ENCODE measurements at regions not wholly inside any gene's neighbourhood (a gene's known extent, or its start where the extent isn't known, plus 50 kb on each side); places are given as distances from the start of the nearest gene placed in this dataset.

DNA sequence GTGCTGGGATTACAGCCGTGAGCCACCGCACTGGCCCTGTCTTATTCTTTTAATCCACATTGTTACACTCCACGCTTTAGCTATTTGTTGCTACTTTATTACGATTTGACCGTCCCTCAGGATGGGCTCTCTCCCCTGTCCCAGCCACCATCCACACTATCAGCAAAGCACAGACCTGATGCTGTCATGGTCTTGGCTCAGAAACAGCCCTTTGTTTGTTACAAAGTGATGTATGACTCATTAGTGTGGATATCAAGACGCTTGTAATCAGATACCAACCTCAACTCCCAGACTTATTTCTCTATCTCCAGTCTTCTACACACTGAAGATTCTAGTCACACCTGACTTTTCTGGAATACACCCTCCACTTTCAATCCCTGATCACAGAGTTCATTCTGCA is 84.6 kb upstream of the FREM2 start:
- DNase-seq (ENCODE audit: low spot score in 2 of 2) (no peak), ATAC-seq (ENCODE audit: low read depth) (no peak)
- H3K4me3 Mint-ChIP-seq, result no peak overlapping the region
- no peaks in the 10 kb centered on the region for H3K36me3 Mint-ChIP-seq
- H3K27me3 Mint-ChIP-seq, result peaks cover 3% of the 10 kb centered on the region
- H3K27ac Mint-ChIP-seq, result no peak overlapping the region
- H3K4me1 Mint-ChIP-seq, result no peaks in the 10 kb centered on the region
- H3K9me3 Mint-ChIP-seq, result peaks cover 4% of the 10 kb centered on the region

DNA sequence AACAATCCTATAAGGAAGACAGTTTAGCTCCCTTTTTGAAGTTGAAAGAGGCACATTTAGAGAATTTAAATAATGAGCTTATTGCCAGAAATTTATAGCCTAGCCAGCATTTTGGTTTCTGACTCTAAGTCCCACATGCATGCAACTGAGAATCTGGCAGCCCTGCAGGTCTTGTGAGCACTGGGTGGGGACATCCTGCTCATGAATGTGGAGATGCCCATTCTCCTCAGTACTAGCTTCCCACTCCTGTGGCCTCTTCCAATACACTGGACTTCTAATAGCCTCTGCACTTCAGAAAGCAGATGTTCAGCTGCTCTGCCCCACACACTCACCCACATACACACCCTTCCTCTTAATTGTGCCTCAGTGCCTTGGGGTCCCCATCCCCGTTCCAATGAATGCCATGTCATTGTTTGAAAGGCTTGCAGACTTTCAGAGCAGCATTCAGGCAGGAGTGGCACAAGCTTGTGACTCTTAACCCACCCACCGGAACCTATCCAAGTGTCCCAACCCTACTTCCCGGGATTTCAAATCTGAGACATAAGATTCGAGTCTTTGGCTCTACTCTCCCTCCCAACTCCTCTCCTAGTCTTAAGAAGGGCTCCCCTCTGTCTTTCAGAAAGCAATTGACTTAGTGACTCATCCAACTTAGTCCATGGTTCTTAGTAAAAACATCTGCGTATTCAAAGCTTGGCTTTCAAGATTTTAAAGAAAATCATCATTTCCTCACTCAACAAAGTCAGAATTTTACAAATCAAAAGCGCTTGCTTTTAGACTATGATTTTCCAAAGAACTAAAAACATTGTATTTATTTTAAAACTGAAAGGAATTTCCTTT is 80.0 kb upstream of the FREM2 start:
- H3K4me3 Mint-ChIP-seq, result no peak overlapping the region
- H3K36me3 Mint-ChIP-seq, result no peaks in the 10 kb centered on the region
- no peaks in the 10 kb centered on the region for H3K4me1 Mint-ChIP-seq
- H3K27me3 Mint-ChIP-seq, result no peaks in the 10 kb centered on the region
- no peak for DNase-seq (ENCODE audit: low spot score in 2 of 2)
- no peak overlapping the region for H3K27ac Mint-ChIP-seq
- peaks cover 2% of the 10 kb centered on the region for H3K9me3 Mint-ChIP-seq
- ATAC-seq (ENCODE audit: low read depth), result no peak

GRCh38 chr13:38617936-38618335 is 68.9 kb upstream of the FREM2 start:
- Mint-ChIP-seq H3K27ac (no peak overlapping the region), H3K36me3 (no peaks in the 10 kb centered on the region), H3K27me3 (no peaks in the 10 kb centered on the region), H3K4me1 (no peaks in the 10 kb centered on the region), H3K4me3 (no peak overlapping the region), H3K9me3 (no peaks in the 10 kb centered on the region)
- no peak for DNase-seq (ENCODE audit: low spot score in 2 of 2)
- ATAC-seq (ENCODE audit: low read depth), result no peak

DNA sequence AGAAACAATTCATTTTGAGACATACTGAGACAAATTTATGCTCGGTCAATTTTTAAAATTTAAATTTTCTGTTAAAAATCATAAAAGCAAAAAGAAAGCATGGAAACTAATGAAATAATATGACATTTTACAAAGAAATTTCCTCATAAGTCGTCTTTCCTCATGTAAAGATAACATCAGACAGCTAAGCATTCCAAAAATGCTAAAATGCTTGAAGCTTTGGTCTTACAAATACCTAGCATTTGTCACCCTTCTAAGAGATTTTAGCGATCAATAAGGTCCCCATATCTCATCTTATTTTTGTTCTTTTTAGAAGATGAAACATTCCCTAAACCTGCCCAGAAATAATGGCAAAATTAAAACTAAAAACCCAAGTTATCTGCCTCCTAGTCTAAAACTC is 68.5 kb upstream of the FREM2 start:
- no peak for DNase-seq (ENCODE audit: low spot score in 2 of 2)
- Mint-ChIP-seq H3K4me3 (no peak overlapping the region), H3K27me3 (no peaks in the 10 kb centered on the region), H3K36me3 (no peaks in the 10 kb centered on the region), H3K9me3 (no peaks in the 10 kb centered on the region), H3K4me1 (no peaks in the 10 kb centered on the region), H3K27ac (no peak overlapping the region)
- ATAC-seq (ENCODE audit: low read depth), result no peak

GRCh38 chr13:38618881-38619280 is 68.0 kb upstream of the FREM2 start:
- no peaks in the 10 kb centered on the region for H3K9me3 Mint-ChIP-seq
- no peaks in the 10 kb centered on the region for H3K4me1 Mint-ChIP-seq
- no peak for ATAC-seq (ENCODE audit: low read depth)
- no peak overlapping the region for H3K4me3 Mint-ChIP-seq
- H3K36me3 Mint-ChIP-seq, result no peaks in the 10 kb centered on the region
- H3K27me3 Mint-ChIP-seq, result no peaks in the 10 kb centered on the region
- no peak overlapping the region for H3K27ac Mint-ChIP-seq
- no peak for DNase-seq (ENCODE audit: low spot score in 2 of 2)

- no peak for ATAC-seq (ENCODE audit: low read depth)
- Mint-ChIP-seq H3K9me3 (no peaks in the 10 kb centered on the region), H3K36me3 (no peaks in the 10 kb centered on the region), H3K4me3 (no peak overlapping the region), H3K27ac (no peak overlapping the region), H3K27me3 (no peaks in the 10 kb centered on the region), H3K4me1 (no peaks in the 10 kb centered on the region)
- DNase-seq (ENCODE audit: low spot score in 2 of 2), result no peak
Measured at GRCh38 chr13:38620876-38621275, 66.0 kb upstream of the FREM2 start.

GRCh38 chr13:38624822-38625221 is 62.1 kb upstream of the FREM2 start:
- no peaks in the 10 kb centered on the region for H3K9me3 Mint-ChIP-seq

GRCh38 chr13:38628554-38628953 is 58.3 kb upstream of the FREM2 start:
- ATAC-seq (ENCODE audit: low read depth) (no peak), DNase-seq (ENCODE audit: low spot score in 2 of 2) (no peak)
- H3K27me3 Mint-ChIP-seq, result no peaks in the 10 kb centered on the region
- H3K4me1 Mint-ChIP-seq, result no peaks in the 10 kb centered on the region
- H3K9me3 Mint-ChIP-seq, result no peaks in the 10 kb centered on the region
- no peak overlapping the region for H3K4me3 Mint-ChIP-seq
- no peaks in the 10 kb centered on the region for H3K36me3 Mint-ChIP-seq
- no peak overlapping the region for H3K27ac Mint-ChIP-seq

More at GRCh38 chr13:38624822-38625221, 62.1 kb upstream of the FREM2 start:
- H3K27ac Mint-ChIP-seq, result no peak overlapping the region
- no peak overlapping the region for H3K4me3 Mint-ChIP-seq
- no peaks in the 10 kb centered on the region for H3K36me3 Mint-ChIP-seq
- H3K4me1 Mint-ChIP-seq, result no peaks in the 10 kb centered on the region
- H3K27me3 Mint-ChIP-seq, result no peaks in the 10 kb centered on the region
- ATAC-seq (ENCODE audit: low read depth), result no peak
- DNase-seq (ENCODE audit: low spot score in 2 of 2), result no peak

DNA sequence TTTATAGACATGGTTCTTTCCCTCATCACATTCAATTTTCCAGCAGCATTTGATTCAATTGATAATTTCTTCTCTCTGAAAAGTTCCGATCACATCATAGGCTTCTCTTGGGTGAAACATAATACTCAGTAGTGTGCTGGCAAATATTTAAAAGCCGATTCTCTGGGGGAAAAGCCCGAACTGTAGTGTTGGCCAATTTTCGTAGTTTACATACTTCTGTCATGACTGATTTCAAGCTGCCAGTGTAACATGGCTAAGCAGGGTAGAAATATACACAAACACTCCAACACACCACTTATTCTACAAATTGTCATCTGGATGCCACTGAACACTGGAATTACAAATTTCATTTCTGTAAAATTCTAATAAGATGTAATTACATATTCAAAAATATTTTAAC is 56.1 kb upstream of the FREM2 start:
- H3K4me3 Mint-ChIP-seq, result no peak overlapping the region
- H3K4me1 Mint-ChIP-seq, result no peaks in the 10 kb centered on the region
- H3K36me3 Mint-ChIP-seq, result no peaks in the 10 kb centered on the region
- no peak for DNase-seq (ENCODE audit: low spot score in 2 of 2)
- H3K27ac Mint-ChIP-seq, result no peak overlapping the region
- no peak for ATAC-seq (ENCODE audit: low read depth)
- no peaks in the 10 kb centered on the region for H3K9me3 Mint-ChIP-seq
- no peaks in the 10 kb centered on the region for H3K27me3 Mint-ChIP-seq

- Mint-ChIP-seq H3K27ac (no peak overlapping the region), H3K27me3 (no peaks in the 10 kb centered on the region), H3K9me3 (no peaks in the 10 kb centered on the region), H3K4me3 (no peak overlapping the region), H3K36me3 (no peaks in the 10 kb centered on the region), H3K4me1 (no peaks in the 10 kb centered on the region)
- DNase-seq (ENCODE audit: low spot score in 2 of 2) (no peak), ATAC-seq (ENCODE audit: low read depth) (no peak)
Measured at GRCh38 chr13:38635030-38635429, 51.8 kb upstream of the FREM2 start.

DNA sequence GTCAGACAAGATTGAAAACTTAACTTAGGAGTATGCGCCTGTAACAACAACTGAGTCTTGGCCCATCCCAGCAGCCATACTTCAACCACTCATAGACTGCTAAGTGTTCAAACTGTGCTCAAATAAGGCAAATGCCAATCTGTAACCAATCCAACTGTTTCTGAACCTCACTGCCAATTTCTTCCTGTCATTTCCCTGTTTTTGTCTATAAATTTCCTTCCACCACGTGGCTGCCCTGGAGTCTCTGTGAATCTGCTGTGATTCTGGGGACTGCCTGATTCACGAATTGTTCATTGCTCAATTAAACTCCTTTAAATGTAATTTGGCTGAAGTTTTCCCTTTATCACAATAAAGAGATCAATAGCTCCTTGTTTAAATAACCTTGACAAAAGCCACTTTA is 50.8 kb upstream of the FREM2 start:
- H3K27me3 Mint-ChIP-seq, result no peaks in the 10 kb centered on the region
- no peak overlapping the region for H3K27ac Mint-ChIP-seq
- no peaks in the 10 kb centered on the region for H3K4me1 Mint-ChIP-seq
- no peaks in the 10 kb centered on the region for H3K36me3 Mint-ChIP-seq
- DNase-seq (ENCODE audit: low spot score in 2 of 2) (no peak), ATAC-seq (ENCODE audit: low read depth) (no peak)
- no peak overlapping the region for H3K4me3 Mint-ChIP-seq
- H3K9me3 Mint-ChIP-seq, result no peaks in the 10 kb centered on the region

- Mint-ChIP-seq H3K27me3 (no peaks in the 10 kb centered on the region), H3K9me3 (no peaks in the 10 kb centered on the region), H3K27ac (no peak overlapping the region), H3K36me3 (no peaks in the 10 kb centered on the region), H3K4me1 (no peaks in the 10 kb centered on the region), H3K4me3 (no peak overlapping the region)
- ATAC-seq (ENCODE audit: low read depth), result no peak
- DNase-seq (ENCODE audit: low spot score in 2 of 2), result no peak
Measured at GRCh38 chr13:38636761-38637160, 50.1 kb upstream of the FREM2 start.
